ENCODE measurements at regions not wholly inside any gene's neighbourhood (a gene's known extent, or its start where the extent isn't known, plus 50 kb on each side); places are given as distances from the start of the nearest gene placed in this dataset.
"Not testable (repeated sequence)": the region's sequence is repeated elsewhere in the genome, so short reads cannot be mapped to it uniquely, and the experiment has no call there.

- no peak for DNase-seq (ENCODE audit: low spot score)
Measured at GRCh38 chr4:125262502-125262901, 52.3 kb upstream of the FAT4 start.

GRCh38 chr4:125262079-125262478 is 52.7 kb upstream of the FAT4 start:
- no peak for DNase-seq (ENCODE audit: low spot score)

GRCh38 chr4:125254106-125254505 is 60.6 kb upstream of the FAT4 start:
- no peak for DNase-seq (ENCODE audit: low spot score)

GRCh38 chr4:125244848-125245450 is 69.8 kb upstream of the FAT4 start:
- DNase-seq (ENCODE audit: low spot score), result peak; percentile 14

- DNase-seq (ENCODE audit: low spot score), result no peak
Measured at GRCh38 chr4:125243789-125244397, 70.9 kb upstream of the FAT4 start.

GRCh38 chr4:125235971-125236370 is 78.8 kb upstream of the FAT4 start:
- DNase-seq (ENCODE audit: low spot score), result no peak

- no peak for DNase-seq (ENCODE audit: low spot score)
Measured at GRCh38 chr4:125231661-125232060, 83.1 kb upstream of the FAT4 start.

- DNase-seq (ENCODE audit: low spot score), result no peak
Measured at GRCh38 chr4:125229596-125230058, 85.1 kb upstream of the FAT4 start.

- DNase-seq (ENCODE audit: low spot score), result no peak
Measured at GRCh38 chr4:125225806-125226205, 88.9 kb upstream of the FAT4 start.

- DNase-seq (ENCODE audit: low spot score), result no peak
Measured at GRCh38 chr4:125200556-125200955, 114.2 kb upstream of the FAT4 start.

- no peak for DNase-seq (ENCODE audit: low spot score)
Measured at GRCh38 chr4:125198916-125199315, 115.8 kb upstream of the FAT4 start.

- DNase-seq (ENCODE audit: low spot score), result not testable (repeated sequence)
Measured at GRCh38 chr4:125191874-125192459, 122.8 kb upstream of the FAT4 start.

GRCh38 chr4:125191232-125191631 is 123.5 kb upstream of the FAT4 start:
- DNase-seq (ENCODE audit: low spot score), result no peak

- DNase-seq (ENCODE audit: low spot score), result no peak
Measured at GRCh38 chr4:125187226-125188176, 127.3 kb upstream of the FAT4 start.

- no peak for DNase-seq (ENCODE audit: low spot score)
Measured at GRCh38 chr4:125184116-125184515, 130.6 kb upstream of the FAT4 start.

GRCh38 chr4:125181804-125182203 is 133.0 kb upstream of the FAT4 start:
- DNase-seq (ENCODE audit: low spot score), result no peak

- no peak for DNase-seq (ENCODE audit: low spot score)
Measured at GRCh38 chr4:125179727-125180126, 135.0 kb upstream of the FAT4 start.

- DNase-seq (ENCODE audit: low spot score), result no peak
Measured at GRCh38 chr4:125169192-125169591, 145.6 kb upstream of the FAT4 start.

- DNase-seq (ENCODE audit: low spot score), result no peak
Measured at GRCh38 chr4:125168531-125168930, 146.2 kb upstream of the FAT4 start.

GRCh38 chr4:125166012-125166411 is 148.7 kb upstream of the FAT4 start:
- DNase-seq (ENCODE audit: low spot score), result not testable (repeated sequence)

GRCh38 chr4:125159001-125159400 is 155.8 kb upstream of the FAT4 start:
- no peak for DNase-seq (ENCODE audit: low spot score)

- no peak for DNase-seq (ENCODE audit: low spot score)
Measured at GRCh38 chr4:125155251-125155650, 159.5 kb upstream of the FAT4 start.
